ENCODE measurements at regions not wholly inside any gene's neighbourhood (a gene's known extent, or its start where the extent isn't known, plus 50 kb on each side); places are given as distances from the start of the nearest gene placed in this dataset.

DNA sequence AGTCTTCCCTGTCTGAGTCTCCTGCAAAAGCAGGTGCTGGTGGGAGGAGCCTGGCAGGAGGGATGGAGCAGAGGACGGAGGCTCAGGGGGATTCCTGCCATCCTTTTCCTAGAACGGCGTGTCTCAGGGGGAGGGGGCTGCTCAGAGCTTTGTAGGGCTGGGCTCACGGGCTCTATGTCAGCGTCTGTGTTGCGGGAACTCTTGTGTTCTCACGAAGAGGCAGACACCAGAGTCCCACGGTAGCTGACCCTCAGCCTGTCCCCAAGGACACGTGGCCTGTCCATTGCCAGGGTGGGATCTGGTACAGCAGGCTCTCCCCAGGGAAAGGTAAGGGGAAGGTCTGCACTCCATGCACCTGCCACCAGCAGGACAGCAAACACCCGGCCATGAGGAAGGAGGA lies 1505.2 kb downstream of the TBC1D22A start:
- ChIA-PET POLR2A (ENCODE audit: unreplicated experiment) (no interaction called here), CTCF (no interaction called here)
- H4K91ac ChIP-seq (ENCODE audit: insufficient read depth, low read depth, low read length): no peak overlapping the region
- H2AFZ ChIP-seq (replicated peaks; ENCODE audit: low read length, poor library complexity): no peak overlapping the region
- no peak overlapping the region for H3K27ac ChIP-seq (ENCODE audit: insufficient read depth, low read length)
- DNase-seq: no peak
- H2AK9ac ChIP-seq (replicated peaks; ENCODE audit: low read depth, low read length, poor library complexity): no peak overlapping the region
- no peak overlapping the region for H3K14ac ChIP-seq (replicated peaks; ENCODE audit: low read depth, low read length)
- H2BK120ac ChIP-seq (ENCODE audit: low read depth, low read length): no peak overlapping the region
- H3K4ac ChIP-seq (ENCODE audit: low read depth, low read length): no peak overlapping the region
- no peak overlapping the region for H3K18ac ChIP-seq (ENCODE audit: low read depth, low read length)
- H3K9me1 ChIP-seq (ENCODE audit: insufficient read depth, low read length): no peaks in the 10 kb centered on the region
- no peak overlapping the region for H2BK20ac ChIP-seq (ENCODE audit: low read depth, low read length)
- no peak overlapping the region for H2BK5ac ChIP-seq (ENCODE audit: low read depth, low read length, poor library complexity, severe bottlenecking)
- 40% methylated on average over 1 of the region's 10 CpGs; no CpG with 5 or more reads in 1 of the 2 experiments for WGBS, 2 experiments (ENCODE audit: extremely low coverage in 2 of 2, insufficient read length in 1 of 2)
- H3K4me1 ChIP-seq (ENCODE audit: control insufficient read depth, insufficient read depth, low read length): no peaks in the 10 kb centered on the region
- TF ChIP-seq CEBPB (IDR thresholded peaks at IDR 0.05; ENCODE audit: low read depth, low read length) (no peak), SMC3 (IDR thresholded peaks at IDR 0.05; ENCODE audit: low read depth, low read length) (no peak), RCOR1 (IDR thresholded peaks at IDR 0.05; ENCODE audit: insufficient replicate concordance, low read length) (no peak), FOS (IDR thresholded peaks at IDR 0.05; ENCODE audit: low read depth, low read length) (no peak), MXI1 (IDR thresholded peaks at IDR 0.05; ENCODE audit: borderline replicate concordance, low read depth, low read length) (no peak), MAFK (IDR thresholded peaks at IDR 0.05; ENCODE audit: low read depth, low read length) (no peak), RAD21 (IDR thresholded peaks at IDR 0.05; ENCODE audit: low read length) (no peak), RFX5 (IDR thresholded peaks at IDR 0.05; ENCODE audit: low read depth, low read length) (no peak), MAZ (IDR thresholded peaks at IDR 0.05; ENCODE audit: borderline replicate concordance, low read depth, low read length) (no peak)
- TF ChIP-seq, protein P1, sequence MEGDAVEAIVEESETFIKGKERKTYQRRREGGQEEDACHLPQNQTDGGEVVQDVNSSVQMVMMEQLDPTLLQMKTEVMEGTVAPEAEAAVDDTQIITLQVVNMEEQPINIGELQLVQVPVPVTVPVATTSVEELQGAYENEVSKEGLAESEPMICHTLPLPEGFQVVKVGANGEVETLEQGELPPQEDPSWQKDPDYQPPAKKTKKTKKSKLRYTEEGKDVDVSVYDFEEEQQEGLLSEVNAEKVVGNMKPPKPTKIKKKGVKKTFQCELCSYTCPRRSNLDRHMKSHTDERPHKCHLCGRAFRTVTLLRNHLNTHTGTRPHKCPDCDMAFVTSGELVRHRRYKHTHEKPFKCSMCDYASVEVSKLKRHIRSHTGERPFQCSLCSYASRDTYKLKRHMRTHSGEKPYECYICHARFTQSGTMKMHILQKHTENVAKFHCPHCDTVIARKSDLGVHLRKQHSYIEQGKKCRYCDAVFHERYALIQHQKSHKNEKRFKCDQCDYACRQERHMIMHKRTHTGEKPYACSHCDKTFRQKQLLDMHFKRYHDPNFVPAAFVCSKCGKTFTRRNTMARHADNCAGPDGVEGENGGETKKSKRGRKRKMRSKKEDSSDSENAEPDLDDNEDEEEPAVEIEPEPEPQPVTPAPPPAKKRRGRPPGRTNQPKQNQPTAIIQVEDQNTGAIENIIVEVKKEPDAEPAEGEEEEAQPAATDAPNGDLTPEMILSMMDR (conservative IDR thresholded peaks at IDR 0.05; ENCODE audit: low read depth, low read length): no peak
- H3K9me3 ChIP-seq (ENCODE audit: control insufficient read depth, insufficient read depth, low read length): peaks cover 68% of the 10 kb centered on the region
- no peaks in the 10 kb centered on the region for H3K79me1 ChIP-seq (ENCODE audit: low read depth in 1 of 2, low read length in 2 of 2)
- H3K27me3 ChIP-seq (ENCODE audit: control insufficient read depth, insufficient read depth, low read length): no peaks in the 10 kb centered on the region
- H3K4me2 ChIP-seq (ENCODE audit: low read depth, low read length): no peak overlapping the region
- no TSS peak for BruUV-seq (replicated peaks)
- no peak for ATAC-seq (ENCODE audit: low read depth)
- no peaks in the 10 kb centered on the region for H4K20me1 ChIP-seq (ENCODE audit: insufficient read depth, low read length)
- H3K23ac ChIP-seq (ENCODE audit: low read depth, low read length): no peak overlapping the region
- no peak overlapping the region for H3K9ac ChIP-seq (ENCODE audit: low read depth, low read length)
- H3K56ac ChIP-seq (ENCODE audit: extremely low read depth, insufficient read depth, low read length): no peak overlapping the region
- H2BK15ac ChIP-seq (ENCODE audit: low read depth, low read length): no peak overlapping the region
- intact Hi-C loops (cut with micrococcal nuclease): no loop called here
- dilution Hi-C loops (cut with HindIII; ENCODE audit: low sequenced_read_pairs, unreplicated experiment): no loop called here
- H4K5ac ChIP-seq (ENCODE audit: low read depth, low read length): no peak overlapping the region
- no peak overlapping the region for H3K4me3 ChIP-seq (ENCODE audit: insufficient read depth, low read depth, low read length)
- H2AK5ac ChIP-seq (ENCODE audit: low read depth, low read length): no peak overlapping the region
- H3K36me3 ChIP-seq (ENCODE audit: control insufficient read depth, insufficient read depth, low read length): no peaks in the 10 kb centered on the region
- H4K8ac ChIP-seq (ENCODE audit: low read depth in 2 of 2, low read length in 2 of 2): no peak overlapping the region
- in situ Hi-C loops (cut with MboI; ENCODE audit: low sequenced_read_pairs): no loop called here

All from IMR-90 (cell line).